MCF 10A (cell line): ENCODE measurements at regions not wholly inside any gene's neighbourhood (a gene's known extent, or its start where the extent isn't known, plus 50 kb on each side); places are given as distances from the start of the nearest gene placed in this dataset.

Source experiments
- BruUV-seq: library from RNA; stranded (reverse); fragments of 400-500 nt; replicated peaks from 2 replicates; lab custom pipeline; 2021; lab: Mats Ljungman, UMichigan
- CTCF ChIA-PET: fragments of 300-600 bp; sonication (Branson Sonifier 250); formaldehyde crosslinking; extraction: SDS; loops from one replicate; lab custom pipeline; 2021; ENCODE audit warnings: antibody characterized with exemption, inconsistent platforms; lab: Yijun Ruan, JAX
- POLR2A ChIA-PET: fragments of 300-600, 350-650 bp; sonication (Branson Sonifier 250); formaldehyde crosslinking; extraction: SDS; loops from one replicate; lab custom pipeline; 2020; ENCODE audit warnings: antibody characterized with exemption, inconsistent platforms; lab: Yijun Ruan, JAX
- DNase-seq: peaks from one replicate; pipeline ENCODE4 v3.0.0-alpha.2; 2018; ENCODE audit not compliant: unreplicated experiment
- H3K27ac Mint-ChIP-seq: one replicate; pipeline ENCODE4 v1.8.0; 2022; ENCODE audit warnings: mild to moderate bottlenecking, low read depth, mixed read lengths; ENCODE audit not compliant: unreplicated experiment
- H3K27me3 Mint-ChIP-seq: one replicate; pipeline ENCODE4 v1.8.0; 2022; ENCODE audit warnings: mixed read lengths; ENCODE audit not compliant: insufficient read depth, unreplicated experiment
- H3K36me3 Mint-ChIP-seq: one replicate; pipeline ENCODE4 v1.8.0; 2022; ENCODE audit warnings: mild to moderate bottlenecking, moderate library complexity, mixed read lengths; ENCODE audit not compliant: insufficient read depth, unreplicated experiment
- H3K4me1 Mint-ChIP-seq: one replicate; pipeline ENCODE4 v1.8.0; 2022; ENCODE audit warnings: mixed read lengths; ENCODE audit not compliant: insufficient read depth, unreplicated experiment
- H3K4me3 Mint-ChIP-seq: one replicate; pipeline ENCODE4 v1.8.0; 2022; ENCODE audit warnings: mild to moderate bottlenecking, moderate library complexity, mixed read lengths; ENCODE audit not compliant: unreplicated experiment
- H3K9me3 Mint-ChIP-seq: one replicate; pipeline ENCODE4 v1.8.0; 2022; ENCODE audit warnings: mixed read lengths; ENCODE audit not compliant: unreplicated experiment
- intact Hi-C: fragments of 100-400 bp; cut with micrococcal nuclease; formaldehyde crosslinking; loops from 2 replicates; pipeline ENCODE4 v1.14.1; 2022
- TF ChIP-seq, protein P1 (sequence below): fragments of 200-600 bp; IDR thresholded peaks from one replicate; pipeline ENCODE4 v1.8.0; 2022; ENCODE audit warnings: antibody characterized with exemption, mild to moderate bottlenecking; ENCODE audit not compliant: unreplicated experiment

DNA sequence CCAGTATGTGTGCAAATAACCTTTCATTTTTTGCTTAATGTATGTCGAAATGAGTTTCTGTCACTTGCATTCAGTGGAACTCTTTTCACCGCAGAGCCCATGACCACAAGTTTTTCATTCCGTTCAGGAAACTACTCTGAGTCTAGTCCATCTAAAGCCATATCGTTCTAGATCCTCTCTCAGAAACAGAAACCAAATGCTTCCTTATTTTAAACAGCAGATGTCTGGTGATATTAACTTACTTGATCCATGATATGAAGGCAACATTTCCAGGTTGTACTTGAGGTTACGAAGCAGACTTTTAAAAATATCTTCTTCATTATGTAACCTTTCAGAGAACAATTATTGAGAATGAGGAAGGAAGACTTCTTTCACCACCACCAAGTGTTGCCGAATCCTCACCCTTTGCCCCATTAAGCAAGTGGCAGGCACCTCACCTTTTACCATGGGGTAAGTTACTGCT is 72.4 kb upstream of the GNAQ start:
- no peaks in the 10 kb centered on the region for H3K4me1 Mint-ChIP-seq
- DNase-seq: no peak
- no peaks in the 10 kb centered on the region for H3K9me3 Mint-ChIP-seq
- H3K27me3 Mint-ChIP-seq: no peaks in the 10 kb centered on the region
- BruUV-seq: no TSS peak
- TF ChIP-seq, protein P1, sequence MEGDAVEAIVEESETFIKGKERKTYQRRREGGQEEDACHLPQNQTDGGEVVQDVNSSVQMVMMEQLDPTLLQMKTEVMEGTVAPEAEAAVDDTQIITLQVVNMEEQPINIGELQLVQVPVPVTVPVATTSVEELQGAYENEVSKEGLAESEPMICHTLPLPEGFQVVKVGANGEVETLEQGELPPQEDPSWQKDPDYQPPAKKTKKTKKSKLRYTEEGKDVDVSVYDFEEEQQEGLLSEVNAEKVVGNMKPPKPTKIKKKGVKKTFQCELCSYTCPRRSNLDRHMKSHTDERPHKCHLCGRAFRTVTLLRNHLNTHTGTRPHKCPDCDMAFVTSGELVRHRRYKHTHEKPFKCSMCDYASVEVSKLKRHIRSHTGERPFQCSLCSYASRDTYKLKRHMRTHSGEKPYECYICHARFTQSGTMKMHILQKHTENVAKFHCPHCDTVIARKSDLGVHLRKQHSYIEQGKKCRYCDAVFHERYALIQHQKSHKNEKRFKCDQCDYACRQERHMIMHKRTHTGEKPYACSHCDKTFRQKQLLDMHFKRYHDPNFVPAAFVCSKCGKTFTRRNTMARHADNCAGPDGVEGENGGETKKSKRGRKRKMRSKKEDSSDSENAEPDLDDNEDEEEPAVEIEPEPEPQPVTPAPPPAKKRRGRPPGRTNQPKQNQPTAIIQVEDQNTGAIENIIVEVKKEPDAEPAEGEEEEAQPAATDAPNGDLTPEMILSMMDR: no peak
- H3K36me3 Mint-ChIP-seq: no peaks in the 10 kb centered on the region
- ChIA-PET POLR2A (no interaction called here), CTCF (no interaction called here)
- no peak overlapping the region for H3K27ac Mint-ChIP-seq
- intact Hi-C loops: no loop called here
- no peak overlapping the region for H3K4me3 Mint-ChIP-seq

- H3K4me3 Mint-ChIP-seq: no peak overlapping the region
- ChIA-PET POLR2A (no interaction called here), CTCF (interaction anchor here (0.7 kb wide), 1 partner anchor 124 kb away, joined by 3 read pairs; no protein-coding TSS in a partner anchor)
- TF ChIP-seq, protein P1: no peak
- DNase-seq: no peak
- no peaks in the 10 kb centered on the region for H3K27me3 Mint-ChIP-seq
- no peak overlapping the region for H3K27ac Mint-ChIP-seq
- no peaks in the 10 kb centered on the region for H3K36me3 Mint-ChIP-seq
- H3K9me3 Mint-ChIP-seq: no peaks in the 10 kb centered on the region
- H3K4me1 Mint-ChIP-seq: no peaks in the 10 kb centered on the region
- BruUV-seq: no TSS peak
- intact Hi-C loops: no loop called here
These were observed 69.6 kb upstream of the GNAQ start for GRCh38 chr9:78101247-78101646.

GRCh38 chr9:78097541-78097940 is 65.9 kb upstream of the GNAQ start:
- BruUV-seq: no TSS peak
- intact Hi-C loops: no loop called here
- CTCF ChIA-PET: interaction anchor here (0.6 to 0.8 kb wide), 2 partner anchors 10 to 62 kb away, joined by 4 read pairs; no protein-coding TSS in a partner anchor

DNA sequence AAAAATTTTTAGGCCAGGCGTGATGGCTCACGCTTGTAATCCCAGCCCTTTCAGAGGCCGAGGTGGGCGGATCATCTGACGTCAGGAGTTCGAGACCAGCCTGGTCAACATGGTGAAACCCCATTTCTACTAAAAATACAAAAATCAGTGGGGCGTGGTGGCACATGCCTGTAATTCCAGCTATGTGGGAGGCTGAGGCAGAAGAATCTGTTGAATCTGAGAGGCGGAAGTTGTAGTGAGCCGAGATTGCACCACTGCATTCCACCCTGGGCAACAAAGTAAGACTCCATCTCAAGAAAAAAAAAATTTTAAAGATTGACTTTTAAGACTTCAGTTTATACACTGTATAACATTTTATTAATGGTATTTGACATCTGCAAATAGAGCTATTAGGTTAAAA is 60.1 kb upstream of the GNAQ start:
- H3K4me3 Mint-ChIP-seq: no peak overlapping the region
- H3K9me3 Mint-ChIP-seq: no peaks in the 10 kb centered on the region
- H3K27me3 Mint-ChIP-seq: no peaks in the 10 kb centered on the region
- H3K27ac Mint-ChIP-seq: no peak overlapping the region
- no TSS peak for BruUV-seq
- ChIA-PET POLR2A (no interaction called here), CTCF (interaction anchor here (0.6 to 1.2 kb wide), 2 partner anchors 33 to 631 kb away, joined by 3 to 7 read pairs; no protein-coding TSS in a partner anchor)
- TF ChIP-seq, protein P1: no peak
- no peaks in the 10 kb centered on the region for H3K4me1 Mint-ChIP-seq
- intact Hi-C loops: no loop called here
- DNase-seq: no peak
- H3K36me3 Mint-ChIP-seq: no peaks in the 10 kb centered on the region

More at GRCh38 chr9:78097541-78097940, 65.9 kb upstream of the GNAQ start:
- no peak for DNase-seq
- TF ChIP-seq, protein P1: no peak
- Mint-ChIP-seq H3K4me3 (no peak overlapping the region), H3K9me3 (no peaks in the 10 kb centered on the region), H3K27me3 (no peaks in the 10 kb centered on the region), H3K27ac (no peak overlapping the region), H3K4me1 (no peaks in the 10 kb centered on the region), H3K36me3 (no peaks in the 10 kb centered on the region)
- POLR2A ChIA-PET: interaction anchor here (1.2 kb wide), 1 partner anchor 65 kb away, joined by 5 read pairs; no protein-coding TSS in a partner anchor
